ENCODE measurements at regions not wholly inside any gene's neighbourhood (a gene's known extent, or its start where the extent isn't known, plus 50 kb on each side); places are given as distances from the start of the nearest gene placed in this dataset.

- Histone ChIP-seq H3K9me3 (ENCODE audit: control insufficient read depth in 2 of 2, insufficient read depth in 1 of 2, low read length in 1 of 2) (no peaks in the 10 kb centered on the region), H3K4me1 (ENCODE audit: control insufficient read depth in 2 of 2, insufficient read depth in 2 of 2, low read length in 2 of 2) (peaks cover 0 to 6% of the 10 kb centered on the region in 2 donors), H3K4me3 (ENCODE audit: low read length in 2 of 2) (no peak overlapping the region), H3K27me3 (ENCODE audit: control insufficient read depth in 2 of 2, insufficient read depth in 1 of 2, low read length in 1 of 2) (no peaks in the 10 kb centered on the region), H3K27ac (ENCODE audit: low read depth in 1 of 2, low read length in 1 of 2) (no peak overlapping the region), H3K36me3 (ENCODE audit: control insufficient read depth in 2 of 2, insufficient read depth in 2 of 2, low read length in 1 of 2) (no peaks in the 10 kb centered on the region)
- 76% methylated on average over 4 of the region's 4 CpGs for WGBS
- no peak for DNase-seq (ENCODE audit: low read depth in 6 of 9, low spot score in 9 of 9)
These were observed 186.8 kb downstream of the ACTL7B start for GRCh38 chr9:108668938-108669335.

GRCh38 chr9:108668191-108668937 lies 187.4 kb downstream of the ACTL7B start:
- Histone ChIP-seq H3K4me3 (ENCODE audit: low read length in 2 of 2) (no peak overlapping the region), H3K4me1 (ENCODE audit: control insufficient read depth in 2 of 2, insufficient read depth in 2 of 2, low read length in 2 of 2) (peaks cover 0 to 6% of the 10 kb centered on the region in 2 donors), H3K9me3 (ENCODE audit: control insufficient read depth in 2 of 2, insufficient read depth in 1 of 2, low read length in 1 of 2) (no peaks in the 10 kb centered on the region), H3K27ac (ENCODE audit: low read depth in 1 of 2, low read length in 1 of 2) (no peak overlapping the region), H3K27me3 (ENCODE audit: control insufficient read depth in 2 of 2, insufficient read depth in 1 of 2, low read length in 1 of 2) (no peaks in the 10 kb centered on the region), H3K36me3 (ENCODE audit: control insufficient read depth in 2 of 2, insufficient read depth in 2 of 2, low read length in 1 of 2) (no peaks in the 10 kb centered on the region)
- DNase-seq (ENCODE audit: low read depth in 6 of 9, low spot score in 9 of 9): no peak
- 89% methylated on average over 5 of the region's 5 CpGs for WGBS

GRCh38 chr9:108666240-108666784 lies 189.5 kb downstream of the ACTL7B start:
- peaks cover 0 to 6% of the 10 kb centered on the region in 2 donors for H3K4me1 ChIP-seq (ENCODE audit: control insufficient read depth in 2 of 2, insufficient read depth in 2 of 2, low read length in 2 of 2)
- H3K36me3 ChIP-seq (ENCODE audit: control insufficient read depth in 2 of 2, insufficient read depth in 2 of 2, low read length in 1 of 2): no peaks in the 10 kb centered on the region
- no peak for DNase-seq (ENCODE audit: low read depth in 6 of 9, low spot score in 9 of 9)
- WGBS: 71% methylated on average over 3 of the region's 3 CpGs
- H3K27me3 ChIP-seq (ENCODE audit: control insufficient read depth in 2 of 2, insufficient read depth in 1 of 2, low read length in 1 of 2): no peaks in the 10 kb centered on the region
- no peaks in the 10 kb centered on the region for H3K9me3 ChIP-seq (ENCODE audit: control insufficient read depth in 2 of 2, insufficient read depth in 1 of 2, low read length in 1 of 2)
- H3K27ac ChIP-seq (ENCODE audit: low read depth in 1 of 2, low read length in 1 of 2): no peak overlapping the region
- H3K4me3 ChIP-seq (ENCODE audit: low read length in 2 of 2): no peak overlapping the region

GRCh38 chr9:108665521-108666239 lies 190.1 kb downstream of the ACTL7B start:
- Histone ChIP-seq H3K9me3 (ENCODE audit: control insufficient read depth in 2 of 2, insufficient read depth in 1 of 2, low read length in 1 of 2) (peaks cover 0 to under 1% of the 10 kb centered on the region in 2 donors), H3K4me3 (ENCODE audit: low read length in 2 of 2) (no peak overlapping the region), H3K4me1 (ENCODE audit: control insufficient read depth in 2 of 2, insufficient read depth in 2 of 2, low read length in 2 of 2) (peaks cover 0 to 6% of the 10 kb centered on the region in 2 donors), H3K36me3 (ENCODE audit: control insufficient read depth in 2 of 2, insufficient read depth in 2 of 2, low read length in 1 of 2) (no peaks in the 10 kb centered on the region), H3K27ac (ENCODE audit: low read depth in 1 of 2, low read length in 1 of 2) (no peak overlapping the region), H3K27me3 (ENCODE audit: control insufficient read depth in 2 of 2, insufficient read depth in 1 of 2, low read length in 1 of 2) (no peaks in the 10 kb centered on the region)
- no peak for DNase-seq (ENCODE audit: low read depth in 6 of 9, low spot score in 9 of 9)
- 70% methylated on average over 4 of the region's 4 CpGs for WGBS

- Histone ChIP-seq H3K36me3 (ENCODE audit: control insufficient read depth in 2 of 2, insufficient read depth in 2 of 2, low read length in 1 of 2) (no peaks in the 10 kb centered on the region), H3K27ac (ENCODE audit: low read depth in 1 of 2, low read length in 1 of 2) (peak overlapping the region; percentile 37 to 53), H3K9me3 (ENCODE audit: control insufficient read depth in 2 of 2, insufficient read depth in 1 of 2, low read length in 1 of 2) (peaks cover 0 to 9% of the 10 kb centered on the region in 2 donors), H3K4me3 (ENCODE audit: low read length in 2 of 2) (no peak overlapping the region), H3K4me1 (ENCODE audit: control insufficient read depth in 2 of 2, insufficient read depth in 2 of 2, low read length in 2 of 2) (peaks cover 0 to 6% of the 10 kb centered on the region in 2 donors), H3K27me3 (ENCODE audit: control insufficient read depth in 2 of 2, insufficient read depth in 1 of 2, low read length in 1 of 2) (no peaks in the 10 kb centered on the region)
- 86% methylated on average over 5 of the region's 5 CpGs for WGBS
- DNase-seq (ENCODE audit: low read depth in 6 of 9, low spot score in 9 of 9): peak in 1 of 9 donors; percentile 21
These were observed 191.2 kb downstream of the ACTL7B start for GRCh38 chr9:108664309-108665255.

- no peaks in the 10 kb centered on the region for H3K27me3 ChIP-seq (ENCODE audit: control insufficient read depth in 2 of 2, insufficient read depth in 1 of 2, low read length in 1 of 2)
- 88% methylated on average over 2 of the region's 2 CpGs for WGBS
- H3K4me3 ChIP-seq (ENCODE audit: low read length in 2 of 2): no peak overlapping the region
- H3K9me3 ChIP-seq (ENCODE audit: control insufficient read depth in 2 of 2, insufficient read depth in 1 of 2, low read length in 1 of 2): peaks cover 0 to 12% of the 10 kb centered on the region in 2 donors
- H3K36me3 ChIP-seq (ENCODE audit: control insufficient read depth in 2 of 2, insufficient read depth in 2 of 2, low read length in 1 of 2): no peaks in the 10 kb centered on the region
- no peak for DNase-seq (ENCODE audit: low read depth in 6 of 9, low spot score in 9 of 9)
- H3K27ac ChIP-seq (ENCODE audit: low read depth in 1 of 2, low read length in 1 of 2): no peak overlapping the region
- peaks cover 0 to 2% of the 10 kb centered on the region in 2 donors for H3K4me1 ChIP-seq (ENCODE audit: control insufficient read depth in 2 of 2, insufficient read depth in 2 of 2, low read length in 2 of 2)
These were observed 192.4 kb downstream of the ACTL7B start for GRCh38 chr9:108663422-108663821.

- Histone ChIP-seq H3K36me3 (ENCODE audit: control insufficient read depth in 2 of 2, insufficient read depth in 2 of 2, low read length in 1 of 2) (no peaks in the 10 kb centered on the region), H3K4me1 (ENCODE audit: control insufficient read depth in 2 of 2, insufficient read depth in 2 of 2, low read length in 2 of 2) (peaks cover 0 to 2% of the 10 kb centered on the region in 2 donors), H3K4me3 (ENCODE audit: low read length in 2 of 2) (no peak overlapping the region), H3K9me3 (ENCODE audit: control insufficient read depth in 2 of 2, insufficient read depth in 1 of 2, low read length in 1 of 2) (peaks cover 0 to 12% of the 10 kb centered on the region in 2 donors), H3K27ac (ENCODE audit: low read depth in 1 of 2, low read length in 1 of 2) (no peak overlapping the region), H3K27me3 (ENCODE audit: control insufficient read depth in 2 of 2, insufficient read depth in 1 of 2, low read length in 1 of 2) (no peaks in the 10 kb centered on the region)
- no peak for DNase-seq (ENCODE audit: low read depth in 6 of 9, low spot score in 9 of 9)
- WGBS: 90% methylated on average over 4 of the region's 4 CpGs
These were observed 192.8 kb downstream of the ACTL7B start for GRCh38 chr9:108662956-108663355.

- no peak for DNase-seq (ENCODE audit: low read depth in 6 of 9, low spot score in 9 of 9)
- Histone ChIP-seq H3K4me1 (ENCODE audit: control insufficient read depth in 2 of 2, insufficient read depth in 2 of 2, low read length in 2 of 2) (peaks cover 0 to 2% of the 10 kb centered on the region in 2 donors), H3K9me3 (ENCODE audit: control insufficient read depth in 2 of 2, insufficient read depth in 1 of 2, low read length in 1 of 2) (peaks cover 0 to 12% of the 10 kb centered on the region in 2 donors), H3K36me3 (ENCODE audit: control insufficient read depth in 2 of 2, insufficient read depth in 2 of 2, low read length in 1 of 2) (no peaks in the 10 kb centered on the region), H3K4me3 (ENCODE audit: low read length in 2 of 2) (no peak overlapping the region), H3K27me3 (ENCODE audit: control insufficient read depth in 2 of 2, insufficient read depth in 1 of 2, low read length in 1 of 2) (no peaks in the 10 kb centered on the region), H3K27ac (ENCODE audit: low read depth in 1 of 2, low read length in 1 of 2) (no peak overlapping the region)
- WGBS: 80% methylated on average over 6 of the region's 6 CpGs
These were observed 193.5 kb downstream of the ACTL7B start for GRCh38 chr9:108662091-108662875.
